Lower lobe of right lung (tissue), 2 donors: ENCODE measurements at regions not wholly inside any gene's neighbourhood (a gene's known extent, or its start where the extent isn't known, plus 50 kb on each side); places are given as distances from the start of the nearest gene placed in this dataset.

Source experiments
- ATAC-seq, 2 donors: fragments of 200-7000 bp; cut with Tn5 transposase; one replicate each; pipeline ENCODE4 v1.9.1; 2020 to 2022; ENCODE audit warnings: mild to moderate bottlenecking in 2 of 2, moderate library complexity in 2 of 2
- DNase-seq: peaks from one replicate; pipeline ENCODE4 v3.0.0-alpha.2; 2020
- H3K27ac ChIP-seq: fragments of 200-600 bp; one replicate; pipeline ENCODE4 v1.8.0; 2022
- H3K27me3 ChIP-seq: fragments of 200-600 bp; one replicate; pipeline ENCODE4 v1.8.0; 2022; ENCODE audit warnings: low read depth
- H3K36me3 ChIP-seq: fragments of 200-600 bp; one replicate; pipeline ENCODE4 v1.8.0; 2022; ENCODE audit warnings: mild to moderate bottlenecking
- H3K4me1 ChIP-seq: fragments of 200-600 bp; one replicate; pipeline ENCODE4 v1.8.0; 2022
- H3K4me3 ChIP-seq: fragments of 200-600 bp; one replicate; pipeline ENCODE4 v1.8.0; 2022; ENCODE audit warnings: mild to moderate bottlenecking
- H3K9me3 ChIP-seq: fragments of 200-600 bp; one replicate; pipeline ENCODE4 v1.8.0; 2022
- intact Hi-C: fragments of 100-400 bp; cut with DNase I; formaldehyde crosslinking; loops from one replicate; pipeline ENCODE4 v1.11.0; 2022
- TF ChIP-seq, protein P1 (sequence below): fragments of 200-600 bp; IDR thresholded peaks from one replicate; pipeline ENCODE4 v1.8.0; 2022; ENCODE audit warnings: antibody characterized with exemption, mild to moderate bottlenecking
- donor health status: DM: no; HTN: yes; CAD: no; lungs with severe emphysema.

DNA sequence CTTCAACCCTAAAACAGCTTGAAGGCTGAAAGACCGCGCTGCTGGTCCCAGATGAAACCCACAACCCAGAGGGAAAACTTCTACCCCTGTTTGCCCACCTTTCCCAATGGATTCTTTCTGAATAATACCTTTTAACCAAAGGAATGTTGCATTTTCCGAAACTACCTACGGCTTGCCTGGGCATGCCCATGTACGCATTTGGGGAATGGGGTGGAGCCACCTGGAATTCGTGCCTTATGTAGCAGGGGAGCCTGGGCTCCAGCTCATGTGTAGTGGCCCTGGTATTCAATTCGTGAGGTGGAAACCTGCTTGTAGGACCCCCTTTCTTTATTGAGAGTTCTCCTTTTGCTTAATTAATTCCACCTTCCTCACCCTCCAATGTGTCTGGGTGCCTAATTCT is 256.6 kb upstream of the RGS18 start:
- H3K4me3 ChIP-seq: no peak overlapping the region
- DNase-seq: no peak
- H3K27ac ChIP-seq: no peak overlapping the region
- intact Hi-C loops: no loop called here
- H3K36me3 ChIP-seq: no peaks in the 10 kb centered on the region
- no peaks in the 10 kb centered on the region for H3K27me3 ChIP-seq
- no peak for ATAC-seq
- TF ChIP-seq, protein P1, sequence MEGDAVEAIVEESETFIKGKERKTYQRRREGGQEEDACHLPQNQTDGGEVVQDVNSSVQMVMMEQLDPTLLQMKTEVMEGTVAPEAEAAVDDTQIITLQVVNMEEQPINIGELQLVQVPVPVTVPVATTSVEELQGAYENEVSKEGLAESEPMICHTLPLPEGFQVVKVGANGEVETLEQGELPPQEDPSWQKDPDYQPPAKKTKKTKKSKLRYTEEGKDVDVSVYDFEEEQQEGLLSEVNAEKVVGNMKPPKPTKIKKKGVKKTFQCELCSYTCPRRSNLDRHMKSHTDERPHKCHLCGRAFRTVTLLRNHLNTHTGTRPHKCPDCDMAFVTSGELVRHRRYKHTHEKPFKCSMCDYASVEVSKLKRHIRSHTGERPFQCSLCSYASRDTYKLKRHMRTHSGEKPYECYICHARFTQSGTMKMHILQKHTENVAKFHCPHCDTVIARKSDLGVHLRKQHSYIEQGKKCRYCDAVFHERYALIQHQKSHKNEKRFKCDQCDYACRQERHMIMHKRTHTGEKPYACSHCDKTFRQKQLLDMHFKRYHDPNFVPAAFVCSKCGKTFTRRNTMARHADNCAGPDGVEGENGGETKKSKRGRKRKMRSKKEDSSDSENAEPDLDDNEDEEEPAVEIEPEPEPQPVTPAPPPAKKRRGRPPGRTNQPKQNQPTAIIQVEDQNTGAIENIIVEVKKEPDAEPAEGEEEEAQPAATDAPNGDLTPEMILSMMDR: no peak
- no peaks in the 10 kb centered on the region for H3K4me1 ChIP-seq
- H3K9me3 ChIP-seq: no peaks in the 10 kb centered on the region

DNA sequence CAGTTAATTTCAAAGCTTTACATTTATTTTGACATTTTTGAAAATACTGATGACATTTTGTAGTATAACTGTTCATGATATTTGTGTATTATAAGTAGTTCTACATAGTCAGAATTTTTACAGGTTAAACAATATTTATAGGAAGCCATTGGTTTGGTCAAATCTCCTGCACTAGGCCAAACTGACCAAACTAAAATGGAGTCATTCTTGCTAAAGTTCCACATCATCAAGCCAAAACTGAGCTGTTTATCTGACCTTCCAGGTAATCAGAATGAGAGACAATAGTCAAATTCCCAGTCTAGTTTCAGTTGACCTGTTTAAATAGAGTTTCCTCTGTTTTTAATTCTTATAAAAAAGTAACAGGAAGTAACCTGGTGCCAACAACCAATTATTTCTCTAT is 253.3 kb upstream of the RGS18 start:
- Histone ChIP-seq H3K36me3 (no peaks in the 10 kb centered on the region), H3K9me3 (no peaks in the 10 kb centered on the region), H3K27me3 (no peaks in the 10 kb centered on the region), H3K4me3 (no peak overlapping the region), H3K27ac (no peak overlapping the region), H3K4me1 (no peaks in the 10 kb centered on the region)
- intact Hi-C loops: no loop called here
- DNase-seq (no peak), ATAC-seq (no peak)
- TF ChIP-seq, protein P1: no peak

DNA sequence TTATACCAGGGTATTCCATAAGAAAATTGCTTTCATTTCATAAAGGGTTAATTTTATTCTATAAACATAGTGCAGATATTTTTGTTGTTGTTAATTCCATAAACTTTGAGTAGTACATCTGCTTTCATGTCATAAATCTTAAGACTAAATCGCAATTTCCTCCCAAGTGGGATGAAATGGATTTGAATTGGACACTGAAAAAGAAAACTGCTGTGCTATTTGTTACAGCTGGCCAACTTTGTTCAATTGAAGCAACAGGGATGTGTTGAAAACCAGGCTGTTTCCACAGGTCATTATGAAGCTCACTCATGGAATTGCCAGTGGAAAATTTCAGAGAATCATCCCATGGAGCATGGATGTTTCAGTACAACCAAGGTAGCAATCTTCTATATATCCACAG is 252.5 kb upstream of the RGS18 start:
- TF ChIP-seq, protein P1: no peak
- Histone ChIP-seq H3K36me3 (no peaks in the 10 kb centered on the region), H3K4me1 (no peaks in the 10 kb centered on the region), H3K27me3 (no peaks in the 10 kb centered on the region), H3K27ac (no peak overlapping the region), H3K9me3 (no peaks in the 10 kb centered on the region), H3K4me3 (no peak overlapping the region)
- intact Hi-C loops: no loop called here
- ATAC-seq: no peak
- DNase-seq: no peak

DNA sequence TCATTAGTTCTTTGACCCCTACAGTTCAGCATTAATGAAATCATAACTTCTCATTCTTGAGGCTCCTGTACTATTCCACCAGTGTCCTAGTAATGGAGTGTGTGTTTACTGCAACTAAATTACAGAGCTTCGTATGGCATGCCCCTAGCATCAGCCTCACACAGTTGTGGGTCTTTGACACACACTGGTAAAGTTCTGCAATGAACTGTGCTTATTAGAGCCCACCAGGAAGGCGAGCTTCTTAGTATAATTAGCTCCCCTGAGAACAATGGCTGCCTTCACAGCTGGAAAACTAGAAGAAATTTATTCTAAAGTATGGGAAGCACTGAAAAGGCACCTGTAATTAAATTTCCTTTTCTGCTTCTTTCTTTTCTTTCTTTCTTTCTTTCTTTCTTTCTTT is 251.1 kb upstream of the RGS18 start:
- TF ChIP-seq, protein P1: no peak
- no peaks in the 10 kb centered on the region for H3K9me3 ChIP-seq
- H3K4me3 ChIP-seq: no peak overlapping the region
- H3K27me3 ChIP-seq: no peaks in the 10 kb centered on the region
- no peaks in the 10 kb centered on the region for H3K36me3 ChIP-seq
- no peak for DNase-seq
- no peaks in the 10 kb centered on the region for H3K4me1 ChIP-seq
- ATAC-seq: no peak
- no peak overlapping the region for H3K27ac ChIP-seq
- intact Hi-C loops: no loop called here

DNA sequence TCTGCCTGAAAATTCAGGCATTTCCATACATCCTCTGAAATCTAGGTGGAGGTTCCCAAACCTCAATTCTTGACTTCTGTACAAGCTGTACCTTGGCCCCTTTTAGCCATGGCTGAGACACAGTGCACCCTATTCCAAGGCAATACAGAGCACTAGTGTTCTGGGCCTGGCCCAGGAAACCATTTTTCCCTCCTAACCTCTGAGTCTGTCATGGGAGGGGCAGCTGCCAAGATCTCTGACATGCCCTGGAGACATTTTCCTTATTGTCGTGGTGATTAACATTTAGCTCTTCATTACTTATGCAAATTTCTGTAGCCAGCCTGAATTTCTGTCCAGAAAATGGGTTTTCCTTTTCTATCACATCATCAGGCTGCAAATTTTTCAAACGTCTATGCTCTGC is 248.0 kb upstream of the RGS18 start:
- ATAC-seq: no peak
- H3K4me1 ChIP-seq: no peaks in the 10 kb centered on the region
- TF ChIP-seq, protein P1: no peak
- intact Hi-C loops: no loop called here
- no peaks in the 10 kb centered on the region for H3K27me3 ChIP-seq
- no peak overlapping the region for H3K27ac ChIP-seq
- no peak overlapping the region for H3K4me3 ChIP-seq
- H3K36me3 ChIP-seq: no peaks in the 10 kb centered on the region
- no peaks in the 10 kb centered on the region for H3K9me3 ChIP-seq
- no peak for DNase-seq

DNA sequence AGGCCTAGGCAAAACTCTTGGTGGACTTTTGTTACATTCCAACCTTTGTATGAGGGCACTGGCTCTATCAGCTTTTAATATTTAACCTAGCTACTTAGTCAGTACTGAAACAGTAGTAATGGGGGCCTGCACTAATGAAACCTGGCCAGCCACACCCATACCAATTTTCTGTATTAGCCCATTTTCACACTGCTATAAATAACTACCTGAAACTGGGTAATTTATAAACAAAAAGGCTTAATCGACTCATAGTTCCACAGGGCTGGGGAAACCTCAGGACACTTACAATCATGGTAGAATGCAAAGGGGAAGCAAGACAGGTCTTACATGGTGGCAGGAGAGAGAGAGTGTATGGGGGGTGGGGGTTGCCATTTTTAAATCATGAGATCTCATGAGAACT is 245.7 kb upstream of the RGS18 start:
- ATAC-seq (no peak), DNase-seq (no peak)
- Histone ChIP-seq H3K4me3 (no peak overlapping the region), H3K4me1 (no peaks in the 10 kb centered on the region), H3K36me3 (no peaks in the 10 kb centered on the region), H3K27me3 (no peaks in the 10 kb centered on the region), H3K9me3 (no peaks in the 10 kb centered on the region), H3K27ac (no peak overlapping the region)
- intact Hi-C loops: no loop called here
- TF ChIP-seq, protein P1: no peak
